Subcutaneous abdominal adipose tissue (tissue), 5 donors: ENCODE measurements at regions not wholly inside any gene's neighbourhood (a gene's known extent, or its start where the extent isn't known, plus 50 kb on each side); places are given as distances from the start of the nearest gene placed in this dataset.

Experiments used
- H3K27ac ChIP-seq: one replicate; pipeline ENCODE4 v1.7.0; 2013; ENCODE audit warnings: low read depth, mild to moderate bottlenecking, inconsistent platforms, low read length, moderate library complexity
- H3K27me3 ChIP-seq, 5 donors: one replicate each; pipeline ENCODE4 v1.7.0; 2013; ENCODE audit warnings: low read length in 5 of 5, inconsistent platforms in 1 of 5; ENCODE audit not compliant: control insufficient read depth in 5 of 5, insufficient read depth in 4 of 5
- H3K36me3 ChIP-seq, 5 donors: one replicate each; pipeline ENCODE4 v1.7.0; 2013; ENCODE audit warnings: low read length in 5 of 5; ENCODE audit not compliant: control insufficient read depth in 5 of 5, insufficient read depth in 5 of 5
- H3K4me1 ChIP-seq, 5 donors: one replicate each; pipeline ENCODE4 v1.7.0; 2013; ENCODE audit warnings: low read length in 5 of 5, mild to moderate bottlenecking in 3 of 5, moderate library complexity in 1 of 5; ENCODE audit not compliant: control insufficient read depth in 5 of 5, insufficient read depth in 5 of 5
- H3K4me3 ChIP-seq, 5 donors: one replicate each; pipeline ENCODE4 v1.7.0; 2013; ENCODE audit warnings: low read length in 5 of 5, low read depth in 1 of 5
- H3K9ac ChIP-seq, 5 donors: one replicate each; pipeline ENCODE4 v1.7.0; 2013; ENCODE audit warnings: low read length in 5 of 5, mild to moderate bottlenecking in 4 of 5, moderate library complexity in 3 of 5
- H3K9me3 ChIP-seq, 5 donors: one replicate each; pipeline ENCODE4 v1.7.0; 2013; ENCODE audit warnings: low read length in 5 of 5; ENCODE audit not compliant: control insufficient read depth in 5 of 5
- donor health status: healthy.
- donor health status: healthy.
- donor health status: healthy.
- donor health status: healthy.
- donor health status: healthy.

DNA sequence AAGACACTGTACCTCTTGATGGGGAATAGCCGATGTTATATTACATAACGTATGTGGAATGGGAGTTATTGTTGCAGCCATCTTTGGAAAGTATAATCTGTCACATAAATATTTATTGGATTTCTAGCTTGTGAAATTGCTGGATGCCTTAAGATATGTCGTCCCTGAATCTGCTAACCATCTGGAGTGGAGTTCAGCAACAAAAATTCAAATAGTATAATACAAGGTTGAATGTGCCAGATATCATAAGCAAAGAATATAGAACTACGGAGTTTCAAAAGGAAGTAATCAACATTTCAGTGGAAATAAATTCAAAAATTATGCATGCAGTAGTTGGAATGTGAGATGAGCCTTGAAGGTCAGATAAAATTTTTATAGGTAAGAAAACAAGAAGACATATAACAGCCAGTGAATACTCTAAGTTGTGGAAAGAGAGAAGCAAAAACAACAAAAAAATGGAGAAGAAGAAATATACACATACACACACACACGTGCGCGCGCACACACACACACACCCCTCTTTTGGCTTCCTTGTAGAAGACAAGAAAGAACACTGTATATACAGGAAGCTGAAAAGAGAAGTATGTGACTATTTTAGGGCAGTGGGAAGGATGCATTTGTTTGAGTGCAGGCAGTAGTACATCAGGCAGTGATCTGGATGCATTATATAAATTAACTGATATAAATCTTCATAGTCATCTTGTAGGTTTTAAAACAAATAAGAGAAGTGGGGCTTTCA, 516.7 kb downstream of the KCNT2 start:
- no peaks in the 10 kb centered on the region for H3K9me3 ChIP-seq
- H3K9ac ChIP-seq = no peak overlapping the region

DNA sequence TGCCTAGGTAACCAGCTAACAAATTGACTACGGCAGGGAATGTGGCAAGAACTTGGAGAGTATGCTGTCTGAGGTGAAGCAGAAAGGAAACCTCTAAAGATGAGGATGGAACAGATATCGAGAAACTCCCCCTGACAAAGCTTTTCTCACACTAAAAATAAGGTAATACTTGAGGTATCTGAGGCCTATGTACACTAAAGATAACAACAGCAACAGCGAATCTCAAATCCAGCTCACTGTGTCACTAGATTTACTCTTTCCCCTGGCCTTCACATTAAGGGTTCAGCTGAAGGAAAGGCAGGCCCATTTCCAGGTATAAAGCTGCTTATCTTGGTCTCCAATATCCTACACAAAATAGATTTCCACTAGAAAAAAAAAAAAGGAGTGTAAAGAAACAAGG, 518.0 kb downstream of the KCNT2 start:
- Histone ChIP-seq H3K4me3 (no peak overlapping the region), H3K36me3 (no peaks in the 10 kb centered on the region), H3K4me1 (no peaks in the 10 kb centered on the region), H3K27ac (no peak overlapping the region), H3K9ac (no peak overlapping the region), H3K27me3 (no peaks in the 10 kb centered on the region), H3K9me3 (no peaks in the 10 kb centered on the region)

More for the DNA sequence above, 516.7 kb downstream of the KCNT2 start:
- Histone ChIP-seq H3K36me3 (no peaks in the 10 kb centered on the region), H3K27me3 (no peaks in the 10 kb centered on the region), H3K27ac (no peak overlapping the region), H3K4me1 (no peaks in the 10 kb centered on the region), H3K4me3 (no peak overlapping the region)

DNA sequence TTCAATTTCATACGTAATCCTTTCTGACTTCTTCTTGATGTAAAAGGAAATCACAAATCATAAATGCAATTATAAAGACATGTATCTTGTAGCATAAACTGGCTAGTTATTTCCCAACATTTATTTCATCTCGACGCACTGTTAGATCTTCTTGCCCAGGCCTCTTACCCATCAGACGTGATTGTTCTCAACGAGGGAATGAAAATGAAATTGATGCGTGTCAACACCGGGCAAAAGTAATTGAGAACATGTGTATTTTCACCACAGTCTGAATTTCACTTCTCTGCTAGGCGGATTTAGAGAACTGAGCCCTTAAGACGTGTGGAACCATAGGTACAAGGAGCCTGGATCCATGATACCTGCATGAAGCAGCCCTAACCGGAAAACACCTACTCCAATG, 519.7 kb downstream of the KCNT2 start:
- no peaks in the 10 kb centered on the region for H3K4me1 ChIP-seq
- H3K36me3 ChIP-seq = no peaks in the 10 kb centered on the region
- no peak overlapping the region for H3K27ac ChIP-seq
- no peak overlapping the region for H3K9ac ChIP-seq
- no peak overlapping the region for H3K4me3 ChIP-seq
- no peaks in the 10 kb centered on the region for H3K9me3 ChIP-seq
- no peaks in the 10 kb centered on the region for H3K27me3 ChIP-seq

DNA sequence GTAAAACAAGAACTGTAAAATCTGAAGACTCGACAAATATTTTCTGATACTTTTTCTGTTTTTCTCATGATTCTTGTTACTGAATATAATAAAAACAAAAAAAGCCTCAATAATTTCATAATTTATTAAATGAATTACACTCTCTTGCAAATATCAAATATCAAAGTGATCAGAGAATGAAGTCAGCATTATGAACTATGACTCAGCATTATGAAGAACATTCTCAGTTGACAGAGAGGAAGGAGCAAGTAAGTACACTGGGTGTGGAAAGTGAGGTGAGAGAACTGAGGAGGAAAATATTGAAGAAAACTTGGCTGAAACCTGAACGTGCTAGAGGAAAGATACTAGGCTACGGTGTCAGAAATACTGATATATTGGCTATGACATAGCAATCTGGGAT, 529.5 kb downstream of the KCNT2 start:
- Histone ChIP-seq H3K27me3 (no peaks in the 10 kb centered on the region), H3K27ac (no peak overlapping the region), H3K4me1 (no peaks in the 10 kb centered on the region), H3K9me3 (no peaks in the 10 kb centered on the region), H3K36me3 (no peaks in the 10 kb centered on the region), H3K4me3 (no peak overlapping the region), H3K9ac (no peak overlapping the region)

DNA sequence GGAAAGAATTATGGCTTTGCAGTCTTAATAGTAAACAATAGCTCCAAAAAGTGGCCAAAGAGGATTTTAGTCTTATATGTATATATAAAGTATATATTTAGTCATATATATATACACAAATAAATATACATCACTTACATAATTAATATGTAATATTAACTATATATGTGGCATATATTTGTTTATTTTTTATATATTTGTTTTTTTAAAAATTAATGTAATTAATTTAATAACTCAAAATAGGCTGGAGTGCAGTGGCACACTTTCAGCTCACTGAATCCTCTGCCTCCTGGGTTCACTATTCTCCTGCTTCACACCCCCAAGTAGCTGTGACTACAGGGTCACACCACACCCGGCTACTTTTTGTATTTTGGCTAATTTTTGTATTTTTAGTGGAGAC, 532.6 kb downstream of the KCNT2 start:
- Histone ChIP-seq H3K27me3 (no peaks in the 10 kb centered on the region), H3K36me3 (no peaks in the 10 kb centered on the region)

DNA sequence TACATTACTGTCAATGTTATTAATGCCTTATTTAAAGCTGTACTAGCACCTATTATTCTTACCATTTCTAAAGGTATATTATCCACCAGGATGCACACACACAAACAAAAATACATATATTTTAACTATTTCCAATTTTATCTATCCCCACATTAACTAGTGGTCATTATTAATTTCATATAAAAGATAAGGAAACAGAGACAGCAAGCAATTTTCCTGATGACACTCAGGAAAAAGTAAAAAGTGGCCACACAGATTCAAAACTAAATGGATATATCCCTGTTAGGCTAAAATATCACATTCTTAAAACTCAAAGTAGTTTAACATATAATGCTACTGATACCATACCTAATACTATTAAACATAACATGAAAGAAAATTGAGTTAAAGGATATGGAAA, 534.1 kb downstream of the KCNT2 start:
- Histone ChIP-seq H3K4me3 (no peak overlapping the region), H3K36me3 (no peaks in the 10 kb centered on the region), H3K9ac (no peak overlapping the region), H3K4me1 (no peaks in the 10 kb centered on the region), H3K27me3 (no peaks in the 10 kb centered on the region), H3K27ac (no peak overlapping the region), H3K9me3 (no peaks in the 10 kb centered on the region)

More for the DNA sequence above, 532.6 kb downstream of the KCNT2 start:
- H3K4me3 ChIP-seq = no peak overlapping the region
- H3K9ac ChIP-seq = no peak overlapping the region
- H3K27ac ChIP-seq = no peak overlapping the region
- no peaks in the 10 kb centered on the region for H3K9me3 ChIP-seq
- H3K4me1 ChIP-seq = no peaks in the 10 kb centered on the region

DNA sequence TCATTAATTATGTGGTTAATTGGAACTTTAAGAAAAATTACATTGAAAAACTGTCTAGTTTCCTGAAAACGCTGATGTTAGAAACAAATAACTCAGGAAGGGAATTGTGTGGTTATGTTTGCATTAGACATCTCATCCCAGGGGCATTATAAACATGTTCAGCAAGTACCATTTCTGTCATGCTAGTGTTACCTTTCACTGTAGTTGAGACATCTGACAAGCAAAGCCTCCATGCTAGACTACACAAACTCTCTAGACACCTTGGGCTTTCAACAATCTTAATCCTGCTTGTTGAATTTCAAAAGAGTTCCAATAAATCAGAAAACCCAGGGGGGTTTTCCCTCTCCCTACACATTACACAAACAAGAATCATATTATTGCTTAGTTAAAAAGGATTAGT, 536.8 kb downstream of the KCNT2 start:
- H3K9ac ChIP-seq = no peak overlapping the region
- H3K4me1 ChIP-seq = no peaks in the 10 kb centered on the region

DNA sequence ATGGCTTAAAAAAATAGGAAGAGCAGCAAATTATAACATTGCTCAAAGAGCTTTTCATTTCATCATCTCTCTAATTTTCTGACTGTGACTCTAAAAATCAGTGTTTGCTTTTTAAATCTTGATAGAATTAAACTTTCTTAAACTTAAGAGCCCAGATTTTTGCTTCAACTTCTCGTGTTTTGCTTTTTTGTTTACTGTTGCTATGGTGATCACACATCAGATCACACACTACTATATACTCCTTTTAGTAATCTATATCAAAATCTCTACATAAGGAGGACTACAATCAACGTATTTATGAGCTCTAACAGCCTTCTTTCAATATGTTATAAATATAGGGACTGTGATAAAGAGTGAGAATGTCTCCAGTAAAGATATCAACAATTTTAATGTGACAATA, 537.3 kb downstream of the KCNT2 start:
- Histone ChIP-seq H3K9ac (no peak overlapping the region), H3K27ac (no peak overlapping the region), H3K4me1 (no peaks in the 10 kb centered on the region), H3K36me3 (no peaks in the 10 kb centered on the region), H3K9me3 (no peaks in the 10 kb centered on the region), H3K4me3 (no peak overlapping the region), H3K27me3 (no peaks in the 10 kb centered on the region)

More for the DNA sequence above, 536.8 kb downstream of the KCNT2 start:
- Histone ChIP-seq H3K27me3 (no peaks in the 10 kb centered on the region), H3K9me3 (no peaks in the 10 kb centered on the region), H3K4me3 (no peak overlapping the region), H3K36me3 (no peaks in the 10 kb centered on the region), H3K27ac (no peak overlapping the region)

DNA sequence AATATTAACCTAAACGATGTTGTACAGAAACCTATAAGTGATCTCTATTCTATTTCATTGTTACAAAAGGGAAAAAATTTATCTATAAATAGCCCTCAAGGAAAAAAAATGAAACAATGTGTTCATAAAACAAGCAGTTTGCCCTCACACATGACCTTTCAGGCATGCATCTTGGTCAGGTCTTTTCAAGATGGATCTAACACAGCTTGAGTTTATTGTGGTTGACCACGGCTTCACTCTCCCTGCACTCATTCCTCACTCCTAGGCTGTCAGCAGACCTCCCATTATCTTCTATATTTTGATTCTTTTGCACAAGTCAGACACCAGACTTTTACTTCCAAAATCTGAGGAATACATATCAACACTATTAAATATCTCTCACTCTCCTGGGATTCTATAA, 544.3 kb downstream of the KCNT2 start:
- Histone ChIP-seq H3K9ac (no peak overlapping the region), H3K9me3 (no peaks in the 10 kb centered on the region), H3K27ac (no peak overlapping the region), H3K4me3 (no peak overlapping the region), H3K4me1 (no peaks in the 10 kb centered on the region), H3K27me3 (no peaks in the 10 kb centered on the region), H3K36me3 (no peaks in the 10 kb centered on the region)

DNA sequence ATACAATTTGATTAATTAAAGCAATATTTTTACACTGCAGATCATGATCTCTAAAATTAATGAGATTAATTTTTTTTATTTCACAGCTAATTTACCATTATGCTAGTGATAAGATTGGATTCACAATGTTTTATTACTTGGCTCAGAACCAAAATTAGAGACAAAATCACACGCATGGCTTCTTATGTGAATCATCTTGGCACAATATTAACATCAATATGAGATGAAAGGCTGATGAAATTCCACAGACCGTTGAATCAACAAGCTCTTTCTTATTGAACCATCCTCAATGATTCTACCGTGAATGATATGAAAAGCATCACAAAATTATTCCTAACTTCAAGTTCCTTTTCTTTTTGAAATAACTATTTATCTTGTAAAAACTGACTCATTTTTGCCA, 544.9 kb downstream of the KCNT2 start:
- Histone ChIP-seq H3K4me3 (no peak overlapping the region), H3K36me3 (no peaks in the 10 kb centered on the region), H3K9me3 (no peaks in the 10 kb centered on the region), H3K9ac (no peak overlapping the region), H3K27me3 (no peaks in the 10 kb centered on the region), H3K4me1 (no peaks in the 10 kb centered on the region), H3K27ac (no peak overlapping the region)
